ENCODE measurements at regions not wholly inside any gene's neighbourhood (a gene's known extent, or its start where the extent isn't known, plus 50 kb on each side); places are given as distances from the start of the nearest gene placed in this dataset.

DNA sequence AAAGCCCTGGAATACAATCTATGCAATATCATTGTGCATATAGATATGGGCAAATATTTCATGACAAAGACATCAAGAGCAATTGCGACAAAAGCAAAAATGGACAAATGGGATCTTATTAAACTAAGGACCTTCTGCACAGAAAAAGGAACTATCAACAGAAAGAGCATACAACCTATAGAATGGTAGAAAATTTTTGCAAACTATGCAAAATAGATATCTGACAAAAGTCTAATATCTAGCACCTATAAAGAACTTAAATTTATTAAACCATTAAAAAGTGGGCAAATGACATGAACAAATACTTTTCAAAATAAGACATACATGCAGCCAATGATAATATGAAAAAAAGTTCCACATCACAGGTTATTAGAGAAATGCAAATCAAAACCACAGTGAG is 312.9 kb downstream of the GLUD2 start:
- Histone ChIP-seq H3K36me3 (replicated peaks in 1 of 2; ENCODE audit: control extremely low read depth in 1 of 2, control insufficient read depth in 1 of 2, extremely low read depth in 1 of 2, insufficient read depth in 2 of 2, low read length in 1 of 2) (no peaks in the 10 kb centered on the region), H2AFZ (ENCODE audit: insufficient read depth, low read depth, low read length, poor library complexity, severe bottlenecking) (no peak overlapping the region), H3K27me3 (replicated peaks in 1 of 4; ENCODE audit: control extremely low read depth in 1 of 4, control insufficient read depth in 3 of 4, insufficient read depth in 4 of 4, low read length in 3 of 4) (no peaks in the 10 kb centered on the region), H3K9me3 (ENCODE audit: control extremely low read depth in 1 of 3, control insufficient read depth in 2 of 3, insufficient read depth in 1 of 3, low read length in 2 of 3) (no peaks in the 10 kb centered on the region), H3K4me2 (replicated peaks; ENCODE audit: low read depth, low read length, poor library complexity, severe bottlenecking) (no peak overlapping the region), H4K20me1 (ENCODE audit: control insufficient read depth, insufficient read depth, low read length, poor library complexity, severe bottlenecking) (no peaks in the 10 kb centered on the region), H3K4me1 (ENCODE audit: control insufficient read depth in 2 of 2, insufficient read depth in 2 of 2, low read length in 2 of 2) (no peaks in the 10 kb centered on the region), H3K27ac (ENCODE audit: low read length in 2 of 2) (no peak overlapping the region), H3K4me3 (ENCODE audit: control extremely low read depth in 1 of 5, extremely low read depth in 1 of 5, insufficient read depth in 1 of 5, low read depth in 2 of 5, low read length in 4 of 5) (no peak overlapping the region), H3K79me2 (ENCODE audit: control insufficient read depth, insufficient read depth, low read length) (no peaks in the 10 kb centered on the region), H3K9ac (ENCODE audit: low read length) (no peak overlapping the region)
- TF ChIP-seq EZH2 (IDR thresholded peaks at IDR 0.05; ENCODE audit: borderline replicate concordance, insufficient read depth, low read depth, low read length, poor library complexity, severe bottlenecking) = no peak
- TF ChIP-seq CTCF (IDR thresholded peaks at IDR 0.05) = no peak
- CTCF ChIA-PET = no interaction called here
- Mint-ChIP-seq H3K9me3 (ENCODE audit: insufficient read depth) (no peaks in the 10 kb centered on the region), H3K27ac (no peak overlapping the region), H3K4me1 (no peaks in the 10 kb centered on the region), H3K4me3 (no peak overlapping the region), H3K27me3 (no peaks in the 10 kb centered on the region)
- no peak for ATAC-seq (ENCODE audit: low read depth)
- POLR2A ChIA-PET = no interaction called here
- no CpG with 5 or more reads among the region's 1 CpG for WGBS (ENCODE audit: insufficient coverage)
- intact Hi-C loops (cut with micrococcal nuclease) = no loop called here
- no peak for DNase-seq

- H3K4me2 ChIP-seq (replicated peaks; ENCODE audit: low read depth, low read length, poor library complexity, severe bottlenecking) = no peak overlapping the region
- no peaks in the 10 kb centered on the region for H4K20me1 ChIP-seq (ENCODE audit: control insufficient read depth, insufficient read depth, low read length, poor library complexity, severe bottlenecking)
- ATAC-seq (ENCODE audit: low read depth) (no peak), DNase-seq (peak; percentile 5)
- ChIA-PET CTCF (no interaction called here), POLR2A (no interaction called here)
- H3K9ac ChIP-seq (ENCODE audit: low read length) = no peak overlapping the region
- H3K36me3 ChIP-seq (replicated peaks in 1 of 2; ENCODE audit: control extremely low read depth in 1 of 2, control insufficient read depth in 1 of 2, extremely low read depth in 1 of 2, insufficient read depth in 2 of 2, low read length in 1 of 2) = no peaks in the 10 kb centered on the region
- no peak overlapping the region for H3K27ac Mint-ChIP-seq
- no peaks in the 10 kb centered on the region for H3K27me3 ChIP-seq (replicated peaks in 1 of 4; ENCODE audit: control extremely low read depth in 1 of 4, control insufficient read depth in 3 of 4, insufficient read depth in 4 of 4, low read length in 3 of 4)
- intact Hi-C loops (cut with micrococcal nuclease) = no loop called here
- H3K79me2 ChIP-seq (ENCODE audit: control insufficient read depth, insufficient read depth, low read length) = no peaks in the 10 kb centered on the region
- H3K27me3 Mint-ChIP-seq = no peaks in the 10 kb centered on the region
- no peak overlapping the region for H3K4me3 ChIP-seq (ENCODE audit: control extremely low read depth in 1 of 5, extremely low read depth in 1 of 5, insufficient read depth in 1 of 5, low read depth in 2 of 5, low read length in 4 of 5)
- no peak overlapping the region for H2AFZ ChIP-seq (ENCODE audit: insufficient read depth, low read depth, low read length, poor library complexity, severe bottlenecking)
- no peaks in the 10 kb centered on the region for H3K4me1 Mint-ChIP-seq
- no CpG with 5 or more reads among the region's 13 CpGs for WGBS (ENCODE audit: insufficient coverage)
- no peaks in the 10 kb centered on the region for H3K9me3 Mint-ChIP-seq (ENCODE audit: insufficient read depth)
- no peak overlapping the region for H3K4me3 Mint-ChIP-seq
- no peak for TF ChIP-seq EZH2 (IDR thresholded peaks at IDR 0.05; ENCODE audit: borderline replicate concordance, insufficient read depth, low read depth, low read length, poor library complexity, severe bottlenecking)
- no peak for TF ChIP-seq CTCF (IDR thresholded peaks at IDR 0.05)
- no peaks in the 10 kb centered on the region for H3K4me1 ChIP-seq (ENCODE audit: control insufficient read depth in 2 of 2, insufficient read depth in 2 of 2, low read length in 2 of 2)
- H3K27ac ChIP-seq (ENCODE audit: low read length in 2 of 2) = no peak overlapping the region
- no peaks in the 10 kb centered on the region for H3K9me3 ChIP-seq (ENCODE audit: control extremely low read depth in 1 of 3, control insufficient read depth in 2 of 3, insufficient read depth in 1 of 3, low read length in 2 of 3)
Observed at GRCh38 chrX:121365572-121366161, 318.3 kb downstream of the GLUD2 start.

Data from B cell (primary cell).